SU-DHL-6 (cell line): ENCODE measurements at regions not wholly inside any gene's neighbourhood (a gene's known extent, or its start where the extent isn't known, plus 50 kb on each side); places are given as distances from the start of the nearest gene placed in this dataset.

Experiments
- H2AFZ ChIP-seq: fragments of 200-600 bp; sonication (generic); 2 replicates; pipeline ENCODE4 v1.6.1; 2014; ENCODE audit warnings: low read depth, mild to moderate bottlenecking, moderate library complexity, mixed read lengths, antibody characterized with exemption, low read length; ENCODE audit not compliant: severe bottlenecking
- H3F3A ChIP-seq: fragments of 200-600 bp; shearing (Covaris generic); 2 replicates; pipeline ENCODE4 v1.6.0; 2016; ENCODE audit warnings: antibody characterized with exemption, mild to moderate bottlenecking; ENCODE audit not compliant: insufficient read depth
- H3K27ac ChIP-seq: fragments of 200-600 bp; sonication (generic); 2 replicates; pipeline ENCODE4 v1.5.1; 2016; ENCODE audit warnings: low read depth, mild to moderate bottlenecking, low read length, moderate library complexity, mixed read lengths
- H3K27me3 ChIP-seq: fragments of 200-600 bp; sonication (generic), shearing (Covaris generic); 2 replicates; pipeline ENCODE4 v1.6.0; 2014; ENCODE audit warnings: mild to moderate bottlenecking, low read length
- H3K36me3 ChIP-seq: fragments of 200-600 bp; sonication (generic); 2 replicates; pipeline ENCODE4 v1.6.1; 2014; ENCODE audit warnings: mild to moderate bottlenecking, low read length, mixed read lengths
- H3K4me2 ChIP-seq: fragments of 300-600, 200-600 bp; shearing (Covaris generic), sonication (generic); 2 replicates; pipeline ENCODE4 v1.6.0; 2014; ENCODE audit warnings: low read length, low read depth, mild to moderate bottlenecking; ENCODE audit not compliant: poor library complexity, severe bottlenecking
- H3K4me3 ChIP-seq: fragments of 200-600 bp; sonication (generic); 2 replicates; pipeline ENCODE4 v1.5.1; 2014; ENCODE audit warnings: antibody characterized with exemption, low read length, mild to moderate bottlenecking, mixed read lengths; ENCODE audit not compliant: insufficient read depth, poor library complexity, severe bottlenecking
- H3K79me2 ChIP-seq: fragments of 200-600 bp; sonication (generic); 2 replicates; pipeline ENCODE4 v1.6.1; 2014; ENCODE audit warnings: mild to moderate bottlenecking, low read length, moderate library complexity; ENCODE audit not compliant: insufficient read depth
- H3K9ac ChIP-seq: fragments of 200-600 bp; sonication (generic); 2 replicates; pipeline ENCODE4 v1.7.0; 2014; ENCODE audit warnings: mild to moderate bottlenecking, low read length
- H3K9me2 ChIP-seq: fragments of 200-600 bp; sonication (generic); replicated peaks from 2 replicates; pipeline ENCODE4 v1.6.1; 2014; ENCODE audit warnings: low read length; ENCODE audit not compliant: insufficient read depth
- H3K9me3 ChIP-seq: fragments of 200-600 bp; sonication (generic); 2 replicates; pipeline ENCODE4 v1.6.1; 2014; ENCODE audit warnings: low read length, mixed read lengths; ENCODE audit not compliant: insufficient read depth
- H4K20me1 ChIP-seq: fragments of 200-600 bp; sonication (generic); 2 replicates; pipeline ENCODE4 v1.6.1; 2014; ENCODE audit warnings: low read depth, mild to moderate bottlenecking, antibody characterized with exemption, low read length, moderate library complexity, mixed read lengths
- EZH2phosphoT487 ChIP-seq: fragments of 200-600 bp; sonication (generic), shearing (Covaris generic); conservative IDR thresholded peaks from 2 replicates; pipeline ENCODE4 v1.6.1; 2018; ENCODE audit warnings: mild to moderate bottlenecking, antibody characterized with exemption, low read length, moderate library complexity, mixed read lengths
- TF ChIP-seq, protein P1 (sequence below): fragments of 200-600 bp; sonication (generic); IDR thresholded peaks from one replicate; pipeline ENCODE4 v1.5.1; 2017; ENCODE audit warnings: antibody characterized with exemption, mild to moderate bottlenecking, low read length, moderate library complexity; ENCODE audit not compliant: insufficient read depth, poor library complexity, severe bottlenecking

DNA sequence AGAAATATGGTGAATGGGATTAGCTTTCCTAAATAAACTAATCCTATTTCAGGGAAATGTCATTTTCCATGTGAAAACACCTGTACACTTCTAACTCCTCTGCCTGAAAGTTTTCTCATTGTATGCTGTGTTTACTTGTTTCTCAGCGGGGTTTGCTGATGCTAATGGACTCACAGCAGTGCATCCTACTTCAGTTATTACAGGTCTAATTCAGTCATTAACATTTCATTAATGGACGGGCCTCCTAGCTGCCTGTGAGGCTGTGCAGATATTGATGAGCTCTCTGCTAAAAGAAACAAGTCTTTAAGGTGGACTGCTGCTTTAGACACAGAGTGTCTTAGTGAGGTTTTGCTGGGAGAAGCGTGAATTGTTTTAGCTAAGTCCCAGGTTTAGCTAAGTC is 1342.0 kb upstream of the ZEB2 start:
- H3K4me2 ChIP-seq, result no peak overlapping the region
- H3K79me2 ChIP-seq, result no peaks in the 10 kb centered on the region
- H3F3A ChIP-seq, result no peaks in the 10 kb centered on the region
- no peak overlapping the region for H3K9ac ChIP-seq
- H3K27me3 ChIP-seq, result no peaks in the 10 kb centered on the region
- H2AFZ ChIP-seq, result no peak overlapping the region
- TF ChIP-seq, protein P1, sequence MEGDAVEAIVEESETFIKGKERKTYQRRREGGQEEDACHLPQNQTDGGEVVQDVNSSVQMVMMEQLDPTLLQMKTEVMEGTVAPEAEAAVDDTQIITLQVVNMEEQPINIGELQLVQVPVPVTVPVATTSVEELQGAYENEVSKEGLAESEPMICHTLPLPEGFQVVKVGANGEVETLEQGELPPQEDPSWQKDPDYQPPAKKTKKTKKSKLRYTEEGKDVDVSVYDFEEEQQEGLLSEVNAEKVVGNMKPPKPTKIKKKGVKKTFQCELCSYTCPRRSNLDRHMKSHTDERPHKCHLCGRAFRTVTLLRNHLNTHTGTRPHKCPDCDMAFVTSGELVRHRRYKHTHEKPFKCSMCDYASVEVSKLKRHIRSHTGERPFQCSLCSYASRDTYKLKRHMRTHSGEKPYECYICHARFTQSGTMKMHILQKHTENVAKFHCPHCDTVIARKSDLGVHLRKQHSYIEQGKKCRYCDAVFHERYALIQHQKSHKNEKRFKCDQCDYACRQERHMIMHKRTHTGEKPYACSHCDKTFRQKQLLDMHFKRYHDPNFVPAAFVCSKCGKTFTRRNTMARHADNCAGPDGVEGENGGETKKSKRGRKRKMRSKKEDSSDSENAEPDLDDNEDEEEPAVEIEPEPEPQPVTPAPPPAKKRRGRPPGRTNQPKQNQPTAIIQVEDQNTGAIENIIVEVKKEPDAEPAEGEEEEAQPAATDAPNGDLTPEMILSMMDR, result no peak
- no peak for TF ChIP-seq EZH2phosphoT487
- H3K9me2 ChIP-seq, result no peaks in the 10 kb centered on the region
- no peaks in the 10 kb centered on the region for H3K36me3 ChIP-seq
- H3K9me3 ChIP-seq, result no peaks in the 10 kb centered on the region
- H4K20me1 ChIP-seq, result no peaks in the 10 kb centered on the region
- H3K27ac ChIP-seq, result no peak overlapping the region
- H3K4me3 ChIP-seq, result no peak overlapping the region

DNA sequence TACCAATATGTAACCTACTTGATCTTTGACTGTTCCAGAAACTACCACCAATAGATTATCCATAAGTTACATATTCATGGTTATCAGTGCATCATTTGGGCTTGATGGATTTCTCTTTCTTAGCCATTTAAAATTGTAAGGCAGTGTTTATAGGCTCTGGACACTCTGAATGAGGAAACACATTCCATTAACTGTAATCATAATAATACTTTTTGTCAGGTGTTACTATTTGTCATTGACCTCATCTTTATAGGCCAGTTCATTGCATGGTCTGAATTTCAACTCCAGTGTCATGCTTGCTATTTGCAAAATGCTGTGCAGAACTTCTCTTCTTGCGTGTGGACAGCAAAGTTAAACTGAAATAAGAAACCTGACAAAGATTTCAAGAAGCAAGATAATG is 1340.2 kb upstream of the ZEB2 start:
- Histone ChIP-seq H3K36me3 (no peaks in the 10 kb centered on the region), H3K27ac (no peak overlapping the region), H3K9ac (no peak overlapping the region), H2AFZ (no peak overlapping the region), H4K20me1 (no peaks in the 10 kb centered on the region), H3K4me3 (no peak overlapping the region), H3K4me2 (no peak overlapping the region), H3K9me3 (no peaks in the 10 kb centered on the region), H3K9me2 (no peaks in the 10 kb centered on the region), H3K27me3 (no peaks in the 10 kb centered on the region), H3F3A (no peaks in the 10 kb centered on the region), H3K79me2 (no peaks in the 10 kb centered on the region)
- TF ChIP-seq, protein P1, result no peak
- no peak for TF ChIP-seq EZH2phosphoT487

DNA sequence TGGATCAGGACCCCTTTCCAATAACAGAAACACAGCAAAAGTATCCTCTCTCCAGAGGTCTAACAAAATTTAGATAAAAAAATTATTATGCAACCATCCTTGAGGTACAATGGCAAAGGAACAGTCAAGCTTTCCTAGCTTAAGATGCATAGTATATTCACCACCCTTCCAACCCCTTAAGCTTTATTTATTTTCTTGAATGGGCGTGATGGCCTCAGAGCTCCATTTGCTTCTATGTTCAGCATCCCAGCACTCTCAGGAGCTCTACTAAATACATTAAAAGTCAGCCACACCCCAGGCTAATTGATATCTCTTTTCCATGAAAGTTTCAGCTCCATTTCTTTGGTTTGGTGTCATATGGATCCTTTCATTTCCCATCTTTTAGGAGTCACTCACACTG is 1335.2 kb upstream of the ZEB2 start:
- no peaks in the 10 kb centered on the region for H3K79me2 ChIP-seq
- no peaks in the 10 kb centered on the region for H3K36me3 ChIP-seq
- H2AFZ ChIP-seq, result no peak overlapping the region
- no peaks in the 10 kb centered on the region for H3K9me2 ChIP-seq
- no peaks in the 10 kb centered on the region for H3F3A ChIP-seq
- H3K27ac ChIP-seq, result no peak overlapping the region
- H3K4me2 ChIP-seq, result no peak overlapping the region
- H3K9me3 ChIP-seq, result no peaks in the 10 kb centered on the region
- H3K9ac ChIP-seq, result no peak overlapping the region
- no peaks in the 10 kb centered on the region for H4K20me1 ChIP-seq
- no peak overlapping the region for H3K4me3 ChIP-seq
- H3K27me3 ChIP-seq, result no peaks in the 10 kb centered on the region
- no peak for TF ChIP-seq EZH2phosphoT487
- TF ChIP-seq, protein P1, result no peak
